Activated CD4-positive, alpha-beta T cell treated with anti-CD3 and anti-CD28 coated beads for 36 hours (primary cell): ENCODE measurements at regions not wholly inside any gene's neighbourhood (a gene's known extent, or its start where the extent isn't known, plus 50 kb on each side); places are given as distances from the start of the nearest gene placed in this dataset.

Experiments used
- ATAC-seq: fragments of 200-7000 bp; cut with Tn5 transposase; one replicate; pipeline ENCODE4 v1.10.0; 2021; ENCODE audit warnings: mild to moderate bottlenecking, moderate library complexity
- CTCF ChIA-PET: fragments of 350-600 bp; sonication (Branson Sonifier 250); formaldehyde crosslinking; loops from one replicate; lab custom pipeline; 2021; ENCODE audit warnings: antibody characterized with exemption; lab: Charles Lee
- POLR2A ChIA-PET: fragments of 350-600 bp; sonication (Branson Sonifier 250); formaldehyde crosslinking; loops from one replicate; lab custom pipeline; 2021; ENCODE audit warnings: antibody characterized with exemption, inconsistent platforms; lab: Charles Lee
- DNase-seq: peaks from one replicate; pipeline ENCODE4 v3.0.0-alpha.2; 2020
- H3K27ac Mint-ChIP-seq: one replicate; pipeline ENCODE4 v1.8.0; 2021; ENCODE audit warnings: mixed read lengths
- H3K27me3 Mint-ChIP-seq: one replicate; pipeline ENCODE4 v1.8.0; 2021; ENCODE audit warnings: mixed read lengths
- H3K36me3 Mint-ChIP-seq: one replicate; pipeline ENCODE4 v1.8.0; 2021; ENCODE audit warnings: low read depth, mixed read lengths
- H3K4me1 Mint-ChIP-seq: one replicate; pipeline ENCODE4 v1.8.0; 2021; ENCODE audit warnings: mixed read lengths
- H3K4me3 Mint-ChIP-seq: one replicate; pipeline ENCODE4 v1.8.0; 2021; ENCODE audit warnings: mild to moderate bottlenecking, moderate library complexity, mixed read lengths
- H3K9me3 Mint-ChIP-seq: one replicate; pipeline ENCODE4 v1.8.0; 2021; ENCODE audit warnings: low read depth, mixed read lengths
- intact Hi-C, 2 experiments: fragments of 100-400 bp; cut with DNase I in 1 of 2; cut with micrococcal nuclease in 1 of 2; formaldehyde crosslinking; loops; one replicate each; pipeline versions ENCODE4 v1.14.2 to v1.15.1; 2022 to 2024; cut with DNase I, micrococcal nuclease

- ChIA-PET CTCF (interaction anchor here (0.7 kb wide), 1 partner anchor 418 kb away, joined by 3 read pairs; no protein-coding TSS in a partner anchor), POLR2A (no interaction called here)
- intact Hi-C loops, result no loop called here
- H3K4me3 Mint-ChIP-seq, result no peak overlapping the region
- H3K4me1 Mint-ChIP-seq, result no peaks in the 10 kb centered on the region
- H3K27ac Mint-ChIP-seq, result no peak overlapping the region
- peaks cover 3% of the 10 kb centered on the region for H3K27me3 Mint-ChIP-seq
- no peaks in the 10 kb centered on the region for H3K36me3 Mint-ChIP-seq
- DNase-seq (no peak), ATAC-seq (no peak)
- H3K9me3 Mint-ChIP-seq, result no peaks in the 10 kb centered on the region
These were observed 261.6 kb downstream of the PLK2 start for GRCh38 chr5:58198330-58198729.

GRCh38 chr5:58197875-58198274 is 262.0 kb downstream of the PLK2 start:
- intact Hi-C loops, result no loop called here
- Mint-ChIP-seq H3K27ac (no peak overlapping the region), H3K36me3 (no peaks in the 10 kb centered on the region), H3K4me3 (no peak overlapping the region), H3K4me1 (no peaks in the 10 kb centered on the region), H3K9me3 (no peaks in the 10 kb centered on the region), H3K27me3 (peaks cover 4% of the 10 kb centered on the region)
- ChIA-PET CTCF (interaction anchor here (0.7 kb wide), 1 partner anchor 418 kb away, joined by 3 read pairs; no protein-coding TSS in a partner anchor), POLR2A (no interaction called here)
- no peak for DNase-seq
- ATAC-seq, result no peak

GRCh38 chr5:58191443-58191842 is 268.4 kb downstream of the PLK2 start:
- ChIA-PET POLR2A (no interaction called here), CTCF (no interaction called here)
- ATAC-seq, result no peak
- Mint-ChIP-seq H3K9me3 (no peaks in the 10 kb centered on the region), H3K27me3 (peaks cover 4% of the 10 kb centered on the region), H3K27ac (no peak overlapping the region), H3K4me1 (no peaks in the 10 kb centered on the region), H3K4me3 (no peak overlapping the region), H3K36me3 (no peaks in the 10 kb centered on the region)
- intact Hi-C loops, result no loop called here
- no peak for DNase-seq

GRCh38 chr5:58188262-58188651 is 271.6 kb downstream of the PLK2 start:
- Mint-ChIP-seq H3K27me3 (peaks cover 4% of the 10 kb centered on the region), H3K9me3 (no peaks in the 10 kb centered on the region)
- POLR2A ChIA-PET, result no interaction called here

GRCh38 chr5:58187432-58188261 is 272.2 kb downstream of the PLK2 start:
- Mint-ChIP-seq H3K4me3 (no peak overlapping the region), H3K27me3 (peaks cover 2% of the 10 kb centered on the region), H3K9me3 (no peaks in the 10 kb centered on the region), H3K4me1 (no peaks in the 10 kb centered on the region), H3K27ac (no peak overlapping the region), H3K36me3 (no peaks in the 10 kb centered on the region)
- intact Hi-C loops, result no loop called here
- ChIA-PET POLR2A (no interaction called here), CTCF (no interaction called here)
- DNase-seq (no peak), ATAC-seq (no peak)

More at GRCh38 chr5:58188262-58188651, 271.6 kb downstream of the PLK2 start:
- intact Hi-C loops, result no loop called here
- no peaks in the 10 kb centered on the region for H3K36me3 Mint-ChIP-seq
- H3K27ac Mint-ChIP-seq, result no peak overlapping the region
- DNase-seq (no peak), ATAC-seq (no peak)
- CTCF ChIA-PET, result no interaction called here
- no peak overlapping the region for H3K4me3 Mint-ChIP-seq
- no peaks in the 10 kb centered on the region for H3K4me1 Mint-ChIP-seq

GRCh38 chr5:58185801-58186200 is 274.1 kb downstream of the PLK2 start:
- no peak overlapping the region for H3K4me3 Mint-ChIP-seq
- H3K4me1 Mint-ChIP-seq, result no peaks in the 10 kb centered on the region
- no peaks in the 10 kb centered on the region for H3K36me3 Mint-ChIP-seq
- no peaks in the 10 kb centered on the region for H3K9me3 Mint-ChIP-seq
- no peak for DNase-seq
- no peak for ATAC-seq
- intact Hi-C loops, result no loop called here
- H3K27ac Mint-ChIP-seq, result no peak overlapping the region
- H3K27me3 Mint-ChIP-seq, result peaks cover 2% of the 10 kb centered on the region
- ChIA-PET POLR2A (no interaction called here), CTCF (no interaction called here)

GRCh38 chr5:58185397-58185796 is 274.5 kb downstream of the PLK2 start:
- Mint-ChIP-seq H3K4me1 (no peaks in the 10 kb centered on the region), H3K27me3 (peaks cover 2% of the 10 kb centered on the region), H3K9me3 (no peaks in the 10 kb centered on the region), H3K4me3 (no peak overlapping the region), H3K36me3 (no peaks in the 10 kb centered on the region), H3K27ac (no peak overlapping the region)
- POLR2A ChIA-PET, result no interaction called here
- CTCF ChIA-PET, result no interaction called here
- intact Hi-C loops, result no loop called here
- DNase-seq (no peak), ATAC-seq (no peak)

- H3K36me3 Mint-ChIP-seq, result no peaks in the 10 kb centered on the region
- DNase-seq, result no peak
- peaks cover 2% of the 10 kb centered on the region for H3K27me3 Mint-ChIP-seq
- H3K9me3 Mint-ChIP-seq, result no peaks in the 10 kb centered on the region
- ATAC-seq, result no peak
- no peaks in the 10 kb centered on the region for H3K4me1 Mint-ChIP-seq
- intact Hi-C loops, result no loop called here
- ChIA-PET POLR2A (no interaction called here), CTCF (no interaction called here)
- H3K4me3 Mint-ChIP-seq, result no peak overlapping the region
- no peak overlapping the region for H3K27ac Mint-ChIP-seq
These were observed 275.0 kb downstream of the PLK2 start for GRCh38 chr5:58184910-58185309.

GRCh38 chr5:58183786-58184085 is 276.1 kb downstream of the PLK2 start:
- Mint-ChIP-seq H3K9me3 (no peaks in the 10 kb centered on the region), H3K27me3 (peaks cover 2% of the 10 kb centered on the region), H3K27ac (no peak overlapping the region), H3K4me1 (no peaks in the 10 kb centered on the region), H3K4me3 (no peak overlapping the region), H3K36me3 (no peaks in the 10 kb centered on the region)
- DNase-seq (no peak), ATAC-seq (no peak)
- intact Hi-C loops, result no loop called here
- ChIA-PET CTCF (no interaction called here), POLR2A (no interaction called here)

GRCh38 chr5:58183078-58183785 is 276.7 kb downstream of the PLK2 start:
- Mint-ChIP-seq H3K9me3 (no peaks in the 10 kb centered on the region), H3K36me3 (no peaks in the 10 kb centered on the region), H3K27ac (no peak overlapping the region), H3K4me1 (no peaks in the 10 kb centered on the region), H3K4me3 (no peak overlapping the region), H3K27me3 (peaks cover 4% of the 10 kb centered on the region)
- POLR2A ChIA-PET, result no interaction called here
- DNase-seq (no peak), ATAC-seq (no peak)
- intact Hi-C loops, result no loop called here
- CTCF ChIA-PET, result interaction anchor here (0.6 to 1.0 kb wide), 2 partner anchors 255 to 477 kb away, joined by 3 read pairs; no protein-coding TSS in a partner anchor

- Mint-ChIP-seq H3K27ac (no peak overlapping the region), H3K4me1 (no peaks in the 10 kb centered on the region), H3K4me3 (no peak overlapping the region), H3K27me3 (peaks cover 2% of the 10 kb centered on the region), H3K9me3 (no peaks in the 10 kb centered on the region), H3K36me3 (no peaks in the 10 kb centered on the region)
- intact Hi-C loops, result no loop called here
- CTCF ChIA-PET, result interaction anchor here (1.0 kb wide), 1 partner anchor 256 kb away, joined by 3 read pairs; no protein-coding TSS in a partner anchor
- POLR2A ChIA-PET, result no interaction called here
- DNase-seq, result no peak
- ATAC-seq, result no peak
These were observed 277.5 kb downstream of the PLK2 start for GRCh38 chr5:58182287-58182841.
